GM21576 (cell line): ENCODE measurements at regions not wholly inside any gene's neighbourhood (a gene's known extent, or its start where the extent isn't known, plus 50 kb on each side); places are given as distances from the start of the nearest gene placed in this dataset.
"Not testable (repeated sequence)": the region's sequence is repeated elsewhere in the genome, so short reads cannot be mapped to it uniquely, and the experiment has no call there.

Experiments used
- ATAC-seq: cut with Tn5 transposase; IDR thresholded peaks from one replicate; pipeline ENCODE4 v1.9.1; 2021; ENCODE audit warnings: mild to moderate bottlenecking, moderate library complexity; ENCODE audit not compliant: unreplicated experiment

GRCh38 chr1:58966917-58967740 lies 183.3 kb upstream of the JUN start:
- ATAC-seq = no peak

GRCh38 chr1:58968360-58968952 lies 184.6 kb upstream of the JUN start:
- ATAC-seq = peak; percentile 77

GRCh38 chr1:58969176-58969575 lies 185.3 kb upstream of the JUN start:
- not testable (repeated sequence) for ATAC-seq

- no peak for ATAC-seq
Measured at GRCh38 chr1:58971629-58972140, 187.8 kb upstream of the JUN start.

- no peak for ATAC-seq
Measured at GRCh38 chr1:58975888-58976287, 192.0 kb upstream of the JUN start.

GRCh38 chr1:58976294-58976693 lies 192.4 kb upstream of the JUN start:
- no peak for ATAC-seq

- ATAC-seq = no peak
Measured at GRCh38 chr1:58977598-58977997, 193.8 kb upstream of the JUN start.

- no peak for ATAC-seq
Measured at GRCh38 chr1:58978096-58978495, 194.2 kb upstream of the JUN start.

- no peak for ATAC-seq
Measured at GRCh38 chr1:58979086-58979485, 195.2 kb upstream of the JUN start.

- ATAC-seq = no peak
Measured at GRCh38 chr1:58979677-58980076, 195.8 kb upstream of the JUN start.

- no peak for ATAC-seq
Measured at GRCh38 chr1:58981392-58981791, 197.5 kb upstream of the JUN start.

- no peak for ATAC-seq
Measured at GRCh38 chr1:58982259-58982998, 198.6 kb upstream of the JUN start.

- no peak for ATAC-seq
Measured at GRCh38 chr1:58983162-58983561, 199.3 kb upstream of the JUN start.

- no peak for ATAC-seq
Measured at GRCh38 chr1:58983633-58984245, 199.9 kb upstream of the JUN start.

- no peak for ATAC-seq
Measured at GRCh38 chr1:58986996-58987767, 203.3 kb upstream of the JUN start.

GRCh38 chr1:58988752-58989151 lies 204.9 kb upstream of the JUN start:
- ATAC-seq = no peak

GRCh38 chr1:58989845-58990244 lies 206.0 kb upstream of the JUN start:
- no peak for ATAC-seq

- no peak for ATAC-seq
Measured at GRCh38 chr1:58991305-58991704, 207.5 kb upstream of the JUN start.

- ATAC-seq = no peak
Measured at GRCh38 chr1:58992643-58993042, 208.8 kb upstream of the JUN start.

- no peak for ATAC-seq
Measured at GRCh38 chr1:58993403-58993802, 209.6 kb upstream of the JUN start.
